HuH-7 (cell line): ENCODE measurements at regions not wholly inside any gene's neighbourhood (a gene's known extent, or its start where the extent isn't known, plus 50 kb on each side); places are given as distances from the start of the nearest gene placed in this dataset.
"Not testable (repeated sequence)": the region's sequence is repeated elsewhere in the genome, so short reads cannot be mapped to it uniquely, and the experiment has no call there.

Experiments
- DNase-seq: peaks from one replicate; pipeline ENCODE4 v3.0.0; 2011; ENCODE audit warnings: low spot score

DNA sequence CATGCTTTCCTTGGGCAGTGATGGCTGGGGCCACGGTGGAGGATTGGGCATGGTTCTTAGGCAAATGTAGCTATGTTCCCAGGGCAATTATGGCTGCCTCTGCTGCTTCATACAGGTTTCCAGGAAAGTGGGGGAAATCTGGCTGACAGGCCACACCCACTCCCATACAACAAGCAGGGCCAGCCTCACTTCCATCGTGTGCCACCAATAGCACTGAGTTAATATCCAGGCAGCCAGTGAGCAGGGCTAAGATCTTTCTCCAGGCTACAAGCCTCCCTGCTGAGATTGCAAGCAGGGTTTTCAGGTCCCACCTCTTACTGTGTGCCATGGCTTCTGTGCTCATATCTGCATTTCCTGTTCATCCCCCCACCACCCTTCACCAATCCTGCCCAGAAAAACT lies 1291.9 kb downstream of the SI start:
- no peak for DNase-seq

DNA sequence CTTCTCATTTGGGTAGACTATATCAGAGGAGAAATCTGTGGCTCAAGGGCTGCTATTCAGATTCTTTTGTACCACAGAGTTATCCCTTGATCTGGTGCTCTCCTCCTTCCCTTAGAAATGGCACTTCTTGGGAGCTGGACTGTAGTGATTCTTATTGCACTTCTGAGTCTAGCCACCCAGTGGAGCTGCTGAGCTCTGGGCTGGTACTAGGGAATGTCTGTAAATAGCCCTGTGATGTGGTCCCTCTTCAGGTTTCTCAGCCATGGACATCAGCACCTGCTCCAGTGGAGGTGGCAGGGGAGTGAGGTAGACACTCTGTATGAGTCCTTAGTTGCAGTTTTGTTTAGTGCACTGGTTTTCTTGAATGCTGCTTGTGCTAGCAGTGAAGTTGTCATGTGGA lies 1292.6 kb downstream of the SI start:
- peak; percentile 4 for DNase-seq

DNA sequence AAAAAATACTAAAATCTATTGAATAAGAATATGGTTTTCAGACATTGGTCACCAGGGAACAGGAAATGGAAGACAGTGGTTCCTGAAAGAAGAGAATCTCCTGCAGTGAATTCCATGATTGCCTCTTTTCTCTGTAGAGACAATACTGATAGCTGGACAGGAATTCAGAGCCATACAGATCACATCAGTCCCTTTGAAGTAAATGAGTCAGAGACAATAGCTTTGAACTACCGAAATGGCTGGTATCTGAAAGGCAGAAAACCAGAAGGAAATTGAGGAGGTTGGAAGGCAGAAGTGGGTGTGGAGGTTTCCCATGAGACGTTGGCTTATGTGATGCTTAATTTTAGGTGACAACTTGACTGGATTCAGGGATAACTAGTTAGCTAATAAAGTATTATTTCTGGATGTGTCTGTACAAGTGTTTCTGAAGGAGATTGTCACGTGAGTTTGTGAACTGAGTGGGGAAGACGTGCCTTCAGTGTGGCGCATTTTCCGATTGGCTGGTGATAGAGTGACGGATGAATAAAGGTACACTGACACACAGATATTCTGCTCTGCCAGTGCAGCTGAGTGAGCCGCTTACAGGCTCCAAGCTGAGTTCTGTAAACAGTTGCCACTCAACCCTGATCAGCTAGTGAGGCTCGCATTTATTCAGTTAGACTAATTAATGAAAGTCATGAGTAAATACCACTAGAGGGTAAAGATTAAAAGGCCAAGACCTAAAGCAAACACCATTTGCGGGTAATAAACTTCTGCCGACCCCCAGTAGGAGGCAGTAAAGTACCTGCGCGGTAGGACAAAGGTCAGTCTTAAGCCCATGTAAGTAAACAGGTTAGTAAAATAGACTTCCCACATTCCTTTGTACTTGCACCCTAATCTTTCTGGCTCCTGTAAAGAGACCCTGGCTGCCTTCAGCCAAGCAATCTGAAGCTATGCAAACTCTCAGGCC lies 1298.6 kb downstream of the SI start:
- DNase-seq, result peak; percentile 1

DNA sequence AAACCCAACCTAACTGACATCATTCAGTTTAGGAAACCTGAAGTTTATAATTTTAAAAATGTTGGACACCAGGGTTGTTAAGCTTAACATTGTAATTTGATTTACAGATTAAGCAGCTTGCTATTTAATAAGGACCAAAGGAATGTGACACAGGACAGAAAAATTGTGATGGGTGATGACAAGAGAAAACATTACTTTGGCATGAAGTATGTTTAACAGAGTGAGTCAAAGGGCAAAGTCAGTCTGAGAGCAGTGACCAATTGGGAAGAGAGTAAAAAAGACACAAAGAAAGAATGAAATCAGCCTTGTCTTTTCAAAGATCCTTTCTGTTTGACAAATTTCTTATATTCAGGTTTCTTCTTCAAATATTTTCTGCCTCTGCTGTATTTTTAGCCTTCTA lies 1301.6 kb downstream of the SI start:
- DNase-seq, result no peak

GRCh38 chr3:163773136-163773535 lies 1305.2 kb downstream of the SI start:
- DNase-seq, result no peak

DNA sequence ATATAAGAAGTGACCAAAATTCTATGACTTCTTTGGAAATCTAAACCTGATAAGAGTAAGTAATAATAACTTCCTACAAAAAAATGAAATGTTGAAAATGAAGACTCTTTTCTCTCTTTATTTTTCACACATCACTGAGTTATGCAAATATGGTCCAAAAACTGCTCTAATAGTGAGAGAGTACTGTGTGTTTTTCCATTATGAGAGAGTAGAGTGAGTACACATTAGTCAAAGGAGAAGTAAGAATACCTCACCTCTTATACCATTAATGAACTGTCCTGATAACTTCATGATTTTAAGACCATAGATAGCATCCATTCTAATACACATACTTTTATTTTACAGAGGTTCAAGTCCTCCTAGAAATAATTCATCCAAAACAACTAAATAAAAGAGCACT lies 1310.2 kb downstream of the SI start:
- DNase-seq, result no peak

- DNase-seq, result no peak
These were observed 1312.2 kb downstream of the SI start for GRCh38 chr3:163766112-163766511.

DNA sequence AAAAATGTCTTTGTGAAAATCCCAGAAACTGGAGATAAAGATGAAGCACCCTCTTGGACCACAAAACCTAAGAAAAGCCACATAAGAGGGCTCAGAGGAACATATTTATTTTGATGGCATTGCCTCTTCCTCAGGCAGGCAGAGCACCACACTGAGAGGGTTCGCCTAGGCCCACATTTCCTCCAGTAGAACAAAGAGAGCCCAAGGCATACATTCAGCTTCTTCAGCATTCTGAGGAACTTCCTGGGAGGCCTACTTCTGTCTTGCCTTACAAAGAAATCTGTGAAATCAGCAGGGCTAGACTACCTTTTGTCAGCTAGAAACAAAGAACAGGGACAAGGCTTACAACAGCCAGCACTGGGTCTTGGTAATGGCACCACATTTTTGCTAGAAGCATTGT lies 1325.3 kb downstream of the SI start:
- no peak for DNase-seq

GRCh38 chr3:163745204-163745603 lies 1333.1 kb downstream of the SI start:
- no peak for DNase-seq

DNA sequence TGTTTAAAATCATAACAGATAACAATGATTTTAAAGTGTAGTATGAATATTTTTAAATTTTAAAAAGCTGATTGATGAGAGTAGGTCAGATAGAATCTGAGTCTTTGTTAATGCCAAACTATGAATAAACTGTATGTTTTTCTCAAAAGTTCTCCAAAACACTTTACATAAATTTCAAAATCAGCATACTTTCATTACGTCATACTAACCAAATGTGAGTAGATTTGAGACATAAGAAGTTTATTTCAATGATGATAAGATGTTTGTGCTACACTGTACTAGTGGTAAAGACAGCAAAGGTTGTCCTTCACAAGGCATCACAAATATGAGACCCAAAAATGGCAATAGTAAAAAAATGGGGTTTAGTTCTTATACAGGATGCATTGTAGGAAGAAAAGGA lies 1342.9 kb downstream of the SI start:
- DNase-seq, result no peak

- DNase-seq, result no peak
These were observed 1347.6 kb downstream of the SI start for GRCh38 chr3:163730684-163731083.

DNA sequence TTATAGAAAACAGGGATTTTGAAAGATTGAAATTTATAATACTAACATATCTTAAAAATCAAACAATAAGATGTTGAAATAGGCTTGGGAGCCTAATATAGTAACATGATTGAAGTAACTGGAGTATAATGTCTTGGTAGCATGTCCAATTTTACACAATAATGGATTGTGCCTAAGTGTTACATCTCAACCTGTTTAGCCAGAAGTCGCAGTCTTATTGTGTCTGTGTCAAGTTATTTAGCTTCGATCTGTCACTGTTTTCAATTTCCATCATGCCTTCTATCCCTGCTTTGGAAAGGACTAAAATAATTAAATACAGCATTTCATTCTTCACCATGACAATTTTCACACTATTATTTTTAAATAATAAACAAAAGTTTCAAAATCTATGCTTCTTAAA lies 1352.2 kb downstream of the SI start:
- no peak for DNase-seq

GRCh38 chr3:163722405-163722804 lies 1355.9 kb downstream of the SI start:
- DNase-seq, result no peak

GRCh38 chr3:163721596-163721995 lies 1356.7 kb downstream of the SI start:
- DNase-seq, result no peak

DNA sequence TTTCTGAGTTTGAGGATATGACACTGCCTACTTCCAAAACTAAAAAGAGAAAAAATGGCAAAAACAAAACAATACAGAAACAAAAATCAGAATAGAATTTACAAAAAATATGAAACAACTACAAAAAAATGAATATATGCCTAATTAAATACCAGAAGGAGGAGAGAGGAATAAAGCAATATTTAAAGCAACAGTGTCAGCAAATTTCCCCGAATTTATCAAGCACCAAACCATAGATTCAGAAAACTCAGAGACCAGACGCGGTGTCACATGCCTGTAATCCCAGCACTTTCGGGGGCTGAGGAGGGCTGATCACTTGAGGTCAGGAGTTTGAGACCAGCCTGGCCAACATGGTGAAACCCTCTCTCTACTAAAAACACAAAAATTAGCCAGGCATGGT lies 1360.9 kb downstream of the SI start:
- no peak for DNase-seq

DNA sequence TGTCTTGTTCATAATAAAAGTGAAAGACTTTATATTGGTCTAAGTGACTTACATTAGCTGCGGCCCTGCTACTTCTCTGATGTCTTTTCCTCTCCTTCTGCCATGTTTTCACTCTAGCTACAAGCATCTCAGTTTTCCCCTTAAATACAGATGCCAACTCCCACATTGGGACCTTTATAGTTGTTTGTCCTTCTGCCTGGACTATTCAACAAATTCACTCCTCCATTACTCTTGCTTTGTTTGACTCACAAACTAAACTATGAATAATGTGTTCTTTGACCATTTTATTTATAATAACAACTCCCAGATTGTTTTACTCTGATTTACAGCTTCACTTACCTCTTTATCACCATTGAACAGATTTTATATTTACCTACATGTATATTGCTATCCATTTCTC lies 1369.9 kb downstream of the SI start:
- DNase-seq, result no peak

DNA sequence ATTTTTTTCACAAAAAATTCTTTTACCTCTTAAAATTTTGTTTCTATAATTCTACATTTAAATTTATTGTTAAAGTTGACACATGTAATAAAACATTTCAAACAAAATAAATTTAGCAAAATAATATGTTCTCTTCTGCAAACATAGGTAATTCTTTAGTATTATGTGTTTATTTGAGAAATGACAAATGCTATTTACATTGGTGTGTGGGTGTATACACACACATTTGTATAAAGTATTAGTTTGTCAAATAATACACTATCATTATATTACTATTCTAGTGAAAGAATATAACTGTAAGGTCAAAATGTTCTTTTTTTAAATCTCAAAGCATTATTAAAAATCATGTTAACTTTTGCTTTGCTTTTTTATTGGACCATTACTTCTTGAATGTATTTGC lies 1370.6 kb downstream of the SI start:
- DNase-seq, result no peak

DNA sequence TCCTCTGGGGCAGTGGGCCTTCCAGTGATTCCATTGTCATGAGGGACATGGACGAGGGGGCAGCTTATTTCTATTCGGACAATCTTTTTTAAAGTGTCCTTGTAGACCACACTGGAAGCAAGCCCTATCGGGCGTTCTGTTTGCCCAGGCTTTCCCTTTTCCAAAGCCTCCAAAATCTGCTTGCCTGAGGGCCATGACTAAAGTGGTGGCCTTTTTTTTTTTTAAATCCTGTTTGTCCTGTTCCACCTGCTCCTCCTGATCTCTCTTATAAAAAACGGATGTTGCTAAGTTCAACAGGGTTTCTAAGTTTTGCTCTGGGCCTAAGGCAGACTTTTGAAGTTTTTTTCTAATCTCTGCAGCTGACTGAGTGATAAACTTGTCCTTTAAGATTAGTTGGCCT lies 1380.1 kb downstream of the SI start:
- not testable (repeated sequence) for DNase-seq

DNA sequence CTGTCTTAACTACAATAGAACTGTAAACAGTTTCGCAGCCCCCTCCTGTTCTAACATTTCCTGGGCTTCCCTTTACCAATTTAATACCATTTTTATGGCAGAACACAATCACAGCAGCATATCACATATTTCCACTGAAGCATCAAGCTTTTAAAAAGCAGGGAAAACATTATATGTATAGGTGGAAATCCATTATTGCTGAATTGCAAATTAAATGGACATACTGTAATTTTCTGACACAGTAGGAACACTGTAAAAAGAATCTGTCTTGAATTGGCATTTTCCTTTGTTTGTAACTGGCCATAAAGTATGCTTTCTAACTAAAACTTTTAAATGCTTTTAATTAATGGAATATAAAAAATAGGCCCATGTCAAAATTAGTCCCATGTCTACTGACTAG lies 1385.8 kb downstream of the SI start:
- DNase-seq, result no peak

- DNase-seq, result no peak
These were observed 1393.6 kb downstream of the SI start for GRCh38 chr3:163684651-163685050.

DNA sequence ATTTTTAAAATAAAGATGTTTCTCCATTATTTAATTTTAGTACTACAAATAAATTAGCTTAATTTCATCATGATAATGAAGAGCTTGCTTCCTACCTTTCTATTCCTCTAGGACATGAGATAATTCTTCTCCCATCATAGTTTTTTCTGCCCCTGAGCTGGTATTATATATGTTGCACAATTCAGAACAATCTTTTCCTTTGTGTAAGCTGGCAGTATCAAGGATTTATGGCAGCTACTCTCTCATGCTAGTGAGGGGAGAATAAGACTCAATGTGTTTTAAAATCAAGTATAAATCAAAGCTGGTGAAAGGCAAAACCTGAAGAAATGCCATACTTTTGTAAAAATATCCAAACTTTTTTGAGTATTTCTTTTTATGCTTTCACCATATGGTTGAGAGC lies 1405.3 kb downstream of the SI start:
- DNase-seq, result no peak

GRCh38 chr3:163671201-163671600 lies 1407.1 kb downstream of the SI start:
- DNase-seq, result no peak

DNA sequence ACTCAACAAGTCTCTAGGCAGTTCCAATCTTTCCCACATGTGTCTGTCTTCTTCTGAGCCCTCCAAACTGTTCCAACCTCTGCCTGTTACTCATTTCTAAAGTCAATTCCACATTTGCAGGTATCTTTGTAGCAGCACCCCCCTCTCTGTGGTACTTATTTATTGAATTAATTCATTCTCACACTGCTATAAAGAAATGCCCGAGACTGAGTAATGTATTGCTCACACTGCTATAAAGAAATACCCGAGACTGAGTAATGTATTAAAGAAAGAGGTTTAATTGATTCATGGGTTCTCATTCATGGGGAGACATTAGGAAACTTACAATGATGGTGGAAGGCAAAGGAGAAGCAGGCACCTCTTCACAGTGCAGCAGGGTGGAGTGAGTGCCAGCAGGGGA lies 1413.8 kb downstream of the SI start:
- DNase-seq, result no peak

DNA sequence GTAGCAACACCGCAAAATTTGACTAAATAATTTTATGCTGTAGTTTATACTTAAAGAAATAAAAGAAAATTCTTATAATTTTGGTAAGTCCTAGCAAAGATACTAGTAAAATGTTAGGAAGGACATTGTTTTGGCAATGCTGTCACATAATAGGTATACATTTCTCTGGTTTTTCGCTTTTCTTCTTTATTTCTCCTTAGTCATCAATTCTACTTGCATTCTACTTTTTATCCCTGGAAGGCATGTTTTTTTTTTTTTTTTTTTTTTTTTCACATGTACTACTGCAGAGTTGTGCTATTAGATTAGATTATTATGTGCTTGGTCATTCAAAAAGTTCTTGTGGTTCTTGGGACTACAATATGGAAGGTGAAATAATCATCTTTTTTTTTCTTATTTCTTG lies 1421.2 kb downstream of the SI start:
- DNase-seq, result no peak
